SK-N-SH (cell line): ENCODE measurements at regions not wholly inside any gene's neighbourhood (a gene's known extent, or its start where the extent isn't known, plus 50 kb on each side); places are given as distances from the start of the nearest gene placed in this dataset.

Source experiments
- FOXJ3 ChIP-seq: sonication (generic); formaldehyde crosslinking; IDR thresholded peaks from 2 replicates; pipeline ENCODE4 v1.5.1; 2020; ENCODE audit warnings: mild to moderate bottlenecking, missing genetic modification reagents
- NFIC ChIP-seq: IDR thresholded peaks from 2 replicates; pipeline ENCODE4 v1.4.0; 2012; ENCODE audit warnings: borderline replicate concordance
- RAD21 ChIP-seq: IDR thresholded peaks from 2 replicates; pipeline ENCODE4 v1.6.1; 2012; ENCODE audit warnings: mild to moderate bottlenecking, low read length
- SIN3A ChIP-seq: IDR thresholded peaks from 2 replicates; pipeline ENCODE4 v1.6.1; 2012; ENCODE audit warnings: low read depth, mild to moderate bottlenecking, low read length, moderate library complexity, borderline replicate concordance
- TF ChIP-seq, protein P1 (sequence below): fragments of 200-600 bp; sonication (generic); IDR thresholded peaks from 2 replicates; pipeline ENCODE4 v1.6.1; 2017; ENCODE audit warnings: antibody characterized with exemption, mild to moderate bottlenecking, moderate library complexity
- TF ChIP-seq, protein P2 (sequence below): fragments of 150-350 bp; IDR thresholded peaks from 2 replicates; pipeline ENCODE4 v1.6.1; 2017; ENCODE audit warnings: antibody characterized with exemption, low read length, low read depth, borderline replicate concordance

DNA sequence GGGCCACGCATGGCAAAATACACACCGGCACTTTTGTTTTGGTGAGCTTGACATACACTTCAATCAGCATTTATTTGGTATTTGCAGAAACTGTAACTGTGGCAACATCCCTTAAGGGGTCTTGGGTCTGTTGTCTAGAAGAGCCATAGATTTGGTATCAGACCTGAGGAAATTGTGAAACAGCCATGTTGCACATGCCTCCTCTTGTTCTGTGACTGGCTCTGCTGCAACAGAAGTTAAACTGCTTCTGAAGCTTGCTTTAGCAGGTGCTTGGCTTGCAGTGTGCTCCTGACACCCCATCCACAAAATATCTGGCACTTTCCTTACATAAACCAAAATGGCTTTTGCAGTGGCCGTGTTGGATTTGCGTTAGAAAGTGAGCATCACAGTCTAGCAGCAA is 247.3 kb downstream of the GATA3 start:
- TF ChIP-seq, protein P1, sequence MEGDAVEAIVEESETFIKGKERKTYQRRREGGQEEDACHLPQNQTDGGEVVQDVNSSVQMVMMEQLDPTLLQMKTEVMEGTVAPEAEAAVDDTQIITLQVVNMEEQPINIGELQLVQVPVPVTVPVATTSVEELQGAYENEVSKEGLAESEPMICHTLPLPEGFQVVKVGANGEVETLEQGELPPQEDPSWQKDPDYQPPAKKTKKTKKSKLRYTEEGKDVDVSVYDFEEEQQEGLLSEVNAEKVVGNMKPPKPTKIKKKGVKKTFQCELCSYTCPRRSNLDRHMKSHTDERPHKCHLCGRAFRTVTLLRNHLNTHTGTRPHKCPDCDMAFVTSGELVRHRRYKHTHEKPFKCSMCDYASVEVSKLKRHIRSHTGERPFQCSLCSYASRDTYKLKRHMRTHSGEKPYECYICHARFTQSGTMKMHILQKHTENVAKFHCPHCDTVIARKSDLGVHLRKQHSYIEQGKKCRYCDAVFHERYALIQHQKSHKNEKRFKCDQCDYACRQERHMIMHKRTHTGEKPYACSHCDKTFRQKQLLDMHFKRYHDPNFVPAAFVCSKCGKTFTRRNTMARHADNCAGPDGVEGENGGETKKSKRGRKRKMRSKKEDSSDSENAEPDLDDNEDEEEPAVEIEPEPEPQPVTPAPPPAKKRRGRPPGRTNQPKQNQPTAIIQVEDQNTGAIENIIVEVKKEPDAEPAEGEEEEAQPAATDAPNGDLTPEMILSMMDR, result no peak
- TF ChIP-seq, protein P2, sequence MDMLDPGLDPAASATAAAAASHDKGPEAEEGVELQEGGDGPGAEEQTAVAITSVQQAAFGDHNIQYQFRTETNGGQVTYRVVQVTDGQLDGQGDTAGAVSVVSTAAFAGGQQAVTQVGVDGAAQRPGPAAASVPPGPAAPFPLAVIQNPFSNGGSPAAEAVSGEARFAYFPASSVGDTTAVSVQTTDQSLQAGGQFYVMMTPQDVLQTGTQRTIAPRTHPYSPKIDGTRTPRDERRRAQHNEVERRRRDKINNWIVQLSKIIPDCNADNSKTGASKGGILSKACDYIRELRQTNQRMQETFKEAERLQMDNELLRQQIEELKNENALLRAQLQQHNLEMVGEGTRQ, result no peak
- no peak for TF ChIP-seq RAD21
- no peak for TF ChIP-seq NFIC
- TF ChIP-seq FOXJ3 (CRISPR knock-in tag), result no peak
- no peak for TF ChIP-seq SIN3A
